NK-92 treated with Interleukin-12 subunit alpha and Interleukin-12 subunit beta, amount 100 ng/mL, for 24 hours (cell line): ENCODE measurements at regions not wholly inside any gene's neighbourhood (a gene's known extent, or its start where the extent isn't known, plus 50 kb on each side); places are given as distances from the start of the nearest gene placed in this dataset.

ENCODE experiments used
- DNase-seq: peaks from one replicate; lab custom pipeline; 2025; lab: John Stamatoyannopoulos, UW

DNA sequence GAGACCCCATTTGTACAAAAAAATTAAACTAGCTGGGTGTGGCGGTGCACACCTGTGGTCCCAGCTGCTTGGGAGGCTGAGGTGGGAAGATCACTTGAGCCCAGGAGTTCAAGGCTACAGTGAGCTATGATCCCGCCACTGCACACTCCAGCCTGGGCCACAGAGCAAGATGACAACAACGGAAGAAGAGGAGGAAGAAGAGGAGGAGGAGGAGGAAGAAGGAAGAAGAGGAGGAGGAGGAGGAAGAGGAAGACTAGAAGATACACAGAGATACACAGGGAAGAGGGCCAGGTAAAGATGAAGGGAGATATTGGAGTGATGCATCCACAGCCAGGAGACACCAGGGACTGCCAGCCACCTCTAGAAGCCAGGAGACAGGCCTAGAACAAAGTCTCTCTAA, 75.7 kb upstream of the PTER start:
- no peak for DNase-seq

DNA sequence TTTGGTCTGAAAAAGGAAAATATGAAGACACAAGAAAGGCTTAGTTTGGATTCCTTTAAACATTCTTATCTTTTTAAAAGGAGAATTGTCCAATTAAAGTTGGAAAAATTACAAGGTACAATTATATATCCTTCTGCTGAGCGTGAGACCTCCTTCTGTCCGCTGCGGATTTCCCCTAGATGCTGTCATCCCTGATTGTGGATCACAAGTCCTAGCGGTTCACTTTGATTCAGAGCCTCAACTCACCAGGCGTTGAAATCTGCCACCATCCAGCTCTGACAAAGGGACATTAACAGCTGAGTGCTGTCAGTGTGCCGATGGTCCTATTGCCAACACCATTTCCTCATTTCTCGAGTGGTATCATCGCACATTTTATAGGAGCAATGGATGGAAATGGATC, 73.1 kb upstream of the PTER start:
- no peak for DNase-seq

DNA sequence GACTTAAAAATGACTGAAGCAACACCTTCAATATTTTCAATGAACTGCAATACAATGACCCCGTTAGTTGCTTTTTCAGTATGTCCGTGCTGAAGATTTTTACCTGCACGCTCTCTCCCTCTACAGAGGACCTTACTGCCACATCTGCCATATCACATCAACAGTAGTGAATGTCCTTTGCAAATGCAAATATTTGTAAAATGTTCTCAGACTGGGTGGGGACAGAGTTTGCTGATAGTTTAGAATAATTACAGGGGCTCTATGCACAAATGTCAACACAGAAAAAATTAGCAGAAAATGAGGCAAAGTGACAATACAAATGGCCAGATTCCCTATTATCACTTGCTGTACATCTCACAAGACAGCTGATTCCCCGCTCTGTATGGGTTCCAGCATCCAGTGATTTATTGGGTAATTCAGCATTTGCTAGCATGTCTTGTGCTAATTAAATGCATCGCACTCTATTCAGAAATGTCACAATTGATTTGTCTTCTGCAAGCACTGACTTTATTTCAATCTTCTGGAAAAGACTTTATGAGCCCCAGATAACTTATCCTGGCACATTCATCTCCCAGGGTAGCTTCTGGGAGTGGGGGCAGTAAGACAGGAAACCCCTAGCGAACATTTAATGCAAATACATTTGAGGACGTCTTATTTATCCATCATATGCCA, 69.1 kb upstream of the PTER start:
- DNase-seq, result no peak

DNA sequence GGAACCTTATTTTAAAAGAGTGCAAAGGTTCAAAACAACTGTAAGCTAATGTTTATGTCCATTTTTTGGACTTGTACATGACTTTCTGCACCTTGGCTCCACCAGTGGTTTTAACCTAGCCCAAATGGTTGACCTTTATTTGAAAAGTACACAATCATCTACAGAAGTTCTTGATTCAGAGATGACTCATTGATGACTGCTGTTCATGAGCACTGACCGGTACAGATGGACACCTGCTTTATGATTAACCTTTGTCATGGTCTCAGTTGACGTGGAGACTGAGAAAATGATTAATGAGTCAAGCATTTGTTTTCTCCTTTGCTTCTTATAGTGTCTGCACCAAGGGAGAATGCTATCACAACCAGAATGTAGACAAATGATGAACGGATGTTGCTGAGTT, 55.7 kb upstream of the PTER start:
- no peak for DNase-seq

DNA sequence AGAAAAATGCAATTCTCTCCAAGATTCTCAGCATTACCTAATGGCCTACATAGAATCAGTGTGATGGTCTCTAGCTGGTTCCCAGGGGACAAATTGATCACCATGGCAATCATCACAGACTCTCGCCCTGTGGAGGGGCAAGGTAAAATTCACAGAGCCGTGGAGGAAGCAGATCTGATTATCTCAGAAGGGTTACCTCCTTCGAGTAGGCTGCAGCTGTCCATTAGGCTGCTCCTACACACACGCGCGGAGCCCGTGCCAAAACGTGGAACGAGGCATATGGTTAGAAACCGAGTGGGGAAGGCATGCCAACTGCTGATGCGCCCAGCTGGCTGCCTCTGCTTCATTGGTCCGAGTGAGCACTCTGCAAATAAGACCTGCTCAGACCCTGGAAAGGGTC, 52.8 kb upstream of the PTER start:
- no peak for DNase-seq

DNA sequence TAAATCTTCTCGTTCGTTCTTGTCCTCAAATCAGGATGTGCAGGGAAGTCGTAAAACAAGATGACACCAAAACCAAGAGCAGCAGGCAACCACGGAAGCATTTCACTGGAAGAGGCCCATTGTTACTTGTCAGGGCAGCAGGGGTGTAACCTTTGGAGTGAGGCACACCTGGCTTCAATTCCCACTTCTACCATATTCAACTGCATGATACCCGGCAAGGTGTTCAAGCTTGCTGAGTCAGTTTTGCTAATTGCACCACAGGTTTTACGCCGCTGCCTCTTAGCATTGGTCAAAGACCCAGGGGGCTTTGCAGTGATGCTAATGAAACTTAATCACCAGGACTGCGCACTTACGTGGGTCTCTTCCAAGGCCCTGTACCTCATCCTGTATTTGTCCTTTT, 50.0 kb upstream of the PTER start:
- no peak for DNase-seq
